ENCODE measurements at regions not wholly inside any gene's neighbourhood (a gene's known extent, or its start where the extent isn't known, plus 50 kb on each side); places are given as distances from the start of the nearest gene placed in this dataset.

- ChIA-PET POLR2A (no interaction called here), CTCF (no interaction called here)
- no peak overlapping the region for H3K27ac Mint-ChIP-seq
- H3K27me3 Mint-ChIP-seq (ENCODE audit: low read depth): no peaks in the 10 kb centered on the region
- no peak overlapping the region for H3K4me3 Mint-ChIP-seq
- DNase-seq (ENCODE audit: low spot score): no peak
- no peak for ATAC-seq
- no peaks in the 10 kb centered on the region for H3K36me3 Mint-ChIP-seq
- TF ChIP-seq AR (CRISPR knock-in tag; IDR thresholded peaks at IDR 0.05) (no peak), CDX4 (CRISPR knock-in tag; IDR thresholded peaks at IDR 0.05; ENCODE audit: borderline replicate concordance) (no peak), GABPB1 (CRISPR knock-in tag; IDR thresholded peaks at IDR 0.05) (peak; percentile 94)
- H3K9me3 Mint-ChIP-seq: no peaks in the 10 kb centered on the region
- H3K4me1 Mint-ChIP-seq: no peaks in the 10 kb centered on the region
These were observed 130.9 kb upstream of the RPS6KA3 start for GRCh38 chrX:20397587-20397986.

GRCh38 chrX:20394451-20394850 lies 127.7 kb upstream of the RPS6KA3 start:
- CTCF ChIA-PET: no interaction called here
- DNase-seq (ENCODE audit: low spot score) (no peak), ATAC-seq (no peak)
- Mint-ChIP-seq H3K9me3 (no peaks in the 10 kb centered on the region), H3K27ac (no peak overlapping the region), H3K4me1 (no peaks in the 10 kb centered on the region), H3K36me3 (no peaks in the 10 kb centered on the region), H3K4me3 (no peak overlapping the region), H3K27me3 (ENCODE audit: low read depth) (no peaks in the 10 kb centered on the region)
- POLR2A ChIA-PET: interaction anchor here (0.7 kb wide), 1 partner anchor 1876 kb away, joined by 3 read pairs; no protein-coding TSS in a partner anchor
- TF ChIP-seq MYBL2 (CRISPR knock-in tag; IDR thresholded peaks at IDR 0.05) (no peak), TEAD4 (CRISPR knock-in tag; IDR thresholded peaks at IDR 0.05) (no peak), ATF2 (CRISPR knock-in tag; IDR thresholded peaks at IDR 0.05; ENCODE audit: borderline replicate concordance, low read depth) (no peak), TCF7 (CRISPR knock-in tag; IDR thresholded peaks at IDR 0.05; ENCODE audit: low read depth) (no peak), EMX1 (CRISPR knock-in tag; IDR thresholded peaks at IDR 0.05) (no peak), ZNF232 (CRISPR knock-in tag; IDR thresholded peaks at IDR 0.05) (no peak), OVOL2 (CRISPR knock-in tag; IDR thresholded peaks at IDR 0.05; ENCODE audit: borderline replicate concordance) (no peak), CTCF (IDR thresholded peaks at IDR 0.05) (no peak), ESRRA (CRISPR knock-in tag; IDR thresholded peaks at IDR 0.05; ENCODE audit: borderline replicate concordance) (no peak), RELA (CRISPR knock-in tag; IDR thresholded peaks at IDR 0.05; ENCODE audit: borderline replicate concordance) (no peak), ZNF121 (CRISPR knock-in tag; IDR thresholded peaks at IDR 0.05) (no peak), STAT6 (CRISPR knock-in tag; conservative IDR thresholded peaks at IDR 0.05; ENCODE audit: low read depth) (no peak), CDX4 (CRISPR knock-in tag; IDR thresholded peaks at IDR 0.05; ENCODE audit: borderline replicate concordance) (no peak)

All from WTC11 (cell line).